ENCODE measurements at regions not wholly inside any gene's neighbourhood (a gene's known extent, or its start where the extent isn't known, plus 50 kb on each side); places are given as distances from the start of the nearest gene placed in this dataset.

GRCh38 chr5:67257500-67257899 is 60.9 kb upstream of the CD180 start:
- Histone ChIP-seq H3K4me2 (ENCODE audit: low read depth, low read length, poor library complexity, severe bottlenecking) (no peak overlapping the region), H3K27ac (ENCODE audit: low read depth, low read length) (no peak overlapping the region)
- TF ChIP-seq CTCF (IDR thresholded peaks at IDR 0.05; ENCODE audit: insufficient read depth, low read length, poor library complexity, severe bottlenecking): no peak
- TF ChIP-seq EZH2phosphoT487 (conservative IDR thresholded peaks at IDR 0.05; ENCODE audit: low read length): no peak

GRCh38 chr5:67257077-67257476 is 60.5 kb upstream of the CD180 start:
- Histone ChIP-seq H3K9me2 (replicated peaks; ENCODE audit: insufficient read depth, low read length) (no peaks in the 10 kb centered on the region), H3K27ac (ENCODE audit: low read depth, low read length) (no peak overlapping the region), H3F3A (ENCODE audit: insufficient read depth) (no peaks in the 10 kb centered on the region), H3K9me3 (ENCODE audit: insufficient read depth, low read length) (no peaks in the 10 kb centered on the region), H3K36me3 (ENCODE audit: low read length) (no peaks in the 10 kb centered on the region), H3K9ac (ENCODE audit: low read length) (no peak overlapping the region), H3K27me3 (ENCODE audit: low read length) (no peaks in the 10 kb centered on the region), H2AFZ (ENCODE audit: low read depth, low read length, severe bottlenecking) (no peak overlapping the region), H3K79me2 (ENCODE audit: insufficient read depth, low read length) (no peaks in the 10 kb centered on the region), H4K20me1 (ENCODE audit: low read depth, low read length) (no peaks in the 10 kb centered on the region), H3K4me2 (ENCODE audit: low read depth, low read length, poor library complexity, severe bottlenecking) (no peak overlapping the region), H3K4me3 (ENCODE audit: insufficient read depth, low read length, poor library complexity, severe bottlenecking) (no peak overlapping the region)
- no peak for TF ChIP-seq CTCF (IDR thresholded peaks at IDR 0.05; ENCODE audit: insufficient read depth, low read length, poor library complexity, severe bottlenecking)
- no peak for TF ChIP-seq EZH2phosphoT487 (conservative IDR thresholded peaks at IDR 0.05; ENCODE audit: low read length)

More at GRCh38 chr5:67257500-67257899, 60.9 kb upstream of the CD180 start:
- Histone ChIP-seq H3K79me2 (ENCODE audit: insufficient read depth, low read length) (no peaks in the 10 kb centered on the region), H3K9me3 (ENCODE audit: insufficient read depth, low read length) (no peaks in the 10 kb centered on the region), H3K27me3 (ENCODE audit: low read length) (no peaks in the 10 kb centered on the region), H3K9me2 (replicated peaks; ENCODE audit: insufficient read depth, low read length) (no peaks in the 10 kb centered on the region), H2AFZ (ENCODE audit: low read depth, low read length, severe bottlenecking) (no peak overlapping the region), H3F3A (ENCODE audit: insufficient read depth) (no peaks in the 10 kb centered on the region), H4K20me1 (ENCODE audit: low read depth, low read length) (no peaks in the 10 kb centered on the region), H3K36me3 (ENCODE audit: low read length) (no peaks in the 10 kb centered on the region), H3K9ac (ENCODE audit: low read length) (no peak overlapping the region), H3K4me3 (ENCODE audit: insufficient read depth, low read length, poor library complexity, severe bottlenecking) (no peak overlapping the region)

GRCh38 chr5:67255881-67256280 is 59.3 kb upstream of the CD180 start:
- H4K20me1 ChIP-seq (ENCODE audit: low read depth, low read length): no peaks in the 10 kb centered on the region
- H3K9me2 ChIP-seq (replicated peaks; ENCODE audit: insufficient read depth, low read length): no peaks in the 10 kb centered on the region
- H3K27ac ChIP-seq (ENCODE audit: low read depth, low read length): no peak overlapping the region
- H3K36me3 ChIP-seq (ENCODE audit: low read length): no peaks in the 10 kb centered on the region
- H3K27me3 ChIP-seq (ENCODE audit: low read length): no peaks in the 10 kb centered on the region
- no peak overlapping the region for H3K4me3 ChIP-seq (ENCODE audit: insufficient read depth, low read length, poor library complexity, severe bottlenecking)
- H3K4me2 ChIP-seq (ENCODE audit: low read depth, low read length, poor library complexity, severe bottlenecking): no peak overlapping the region
- H3F3A ChIP-seq (ENCODE audit: insufficient read depth): no peaks in the 10 kb centered on the region
- TF ChIP-seq EZH2phosphoT487 (conservative IDR thresholded peaks at IDR 0.05; ENCODE audit: low read length) (no peak), CTCF (IDR thresholded peaks at IDR 0.05; ENCODE audit: insufficient read depth, low read length, poor library complexity, severe bottlenecking) (no peak)
- no peaks in the 10 kb centered on the region for H3K79me2 ChIP-seq (ENCODE audit: insufficient read depth, low read length)
- no peak overlapping the region for H2AFZ ChIP-seq (ENCODE audit: low read depth, low read length, severe bottlenecking)
- no peaks in the 10 kb centered on the region for H3K9me3 ChIP-seq (ENCODE audit: insufficient read depth, low read length)
- H3K9ac ChIP-seq (ENCODE audit: low read length): no peak overlapping the region
